Stimulated activated naive CD8-positive, alpha-beta T cell treated with anti-CD3 and anti-CD28 coated beads, Interleukin-15, amount 100 ng/mL, for 72 hours (primary cell): ENCODE measurements at regions not wholly inside any gene's neighbourhood (a gene's known extent, or its start where the extent isn't known, plus 50 kb on each side); places are given as distances from the start of the nearest gene placed in this dataset.

Experiments used
- ATAC-seq: fragments of 150-1000 bp; cut with Tn5 transposase; 2 replicates; pipeline ENCODE4 v1.10.0; 2021; ENCODE audit warnings: mild to moderate bottlenecking, moderate library complexity
- DNase-seq, 2 donors: peaks; one replicate each; pipeline ENCODE4 v3.0.0; 2021 to 2022
- H3K27ac Mint-ChIP-seq, 2 donors: one replicate each; pipeline ENCODE4 v1.8.0; 2022; ENCODE audit warnings: mild to moderate bottlenecking in 2 of 2, mixed read lengths in 2 of 2, moderate library complexity in 2 of 2
- H3K27me3 Mint-ChIP-seq: one replicate; pipeline ENCODE4 v1.8.0; 2022; ENCODE audit warnings: mixed read lengths
- H3K4me1 Mint-ChIP-seq: one replicate; pipeline ENCODE4 v1.8.0; 2022; ENCODE audit warnings: mild to moderate bottlenecking, mixed read lengths
- H3K4me3 Mint-ChIP-seq, 2 donors: one replicate each; pipeline ENCODE4 v1.8.0; 2022; ENCODE audit warnings: mild to moderate bottlenecking in 2 of 2, mixed read lengths in 2 of 2, moderate library complexity in 1 of 2
- H3K9me3 Mint-ChIP-seq, 2 donors: one replicate each; pipeline ENCODE4 v1.8.0; 2022; ENCODE audit warnings: mixed read lengths in 2 of 2

- ATAC-seq = peak; percentile 63
- H3K9me3 Mint-ChIP-seq = no peaks in the 10 kb centered on the region
- H3K4me1 Mint-ChIP-seq = no peaks in the 10 kb centered on the region
- no peak overlapping the region for H3K27ac Mint-ChIP-seq
- DNase-seq = peak in 1 of 2 donors; percentile 6
- peaks cover 8% of the 10 kb centered on the region for H3K27me3 Mint-ChIP-seq
- H3K4me3 Mint-ChIP-seq = no peak overlapping the region
Measured at GRCh38 chr3:39000008-39000450, 51.7 kb downstream of the SCN11A start.

GRCh38 chr3:38998086-38998485 is 53.7 kb downstream of the SCN11A start:
- peaks cover 6% of the 10 kb centered on the region for H3K27me3 Mint-ChIP-seq
- no peaks in the 10 kb centered on the region for H3K4me1 Mint-ChIP-seq
- no peak overlapping the region for H3K4me3 Mint-ChIP-seq
- DNase-seq (no peak), ATAC-seq (no peak)
- H3K27ac Mint-ChIP-seq = no peak overlapping the region
- H3K9me3 Mint-ChIP-seq = no peaks in the 10 kb centered on the region

- H3K27me3 Mint-ChIP-seq = peaks cover 18% of the 10 kb centered on the region
- no peaks in the 10 kb centered on the region for H3K4me1 Mint-ChIP-seq
- DNase-seq (no peak), ATAC-seq (no peak)
- H3K9me3 Mint-ChIP-seq = no peaks in the 10 kb centered on the region
- no peak overlapping the region for H3K27ac Mint-ChIP-seq
- H3K4me3 Mint-ChIP-seq = no peak overlapping the region
Measured at GRCh38 chr3:38996193-38996592, 55.6 kb downstream of the SCN11A start.

- Mint-ChIP-seq H3K9me3 (no peaks in the 10 kb centered on the region), H3K4me3 (no peak overlapping the region), H3K4me1 (no peaks in the 10 kb centered on the region), H3K27ac (no peak overlapping the region), H3K27me3 (peaks cover 18% of the 10 kb centered on the region)
- no peak for ATAC-seq
- no peak for DNase-seq
Measured at GRCh38 chr3:38994251-38994650, 57.5 kb downstream of the SCN11A start.

GRCh38 chr3:38992117-38992760 is 59.5 kb downstream of the SCN11A start:
- ATAC-seq (no peak), DNase-seq (no peak)
- H3K9me3 Mint-ChIP-seq = no peaks in the 10 kb centered on the region
- H3K4me3 Mint-ChIP-seq = no peak overlapping the region
- no peak overlapping the region for H3K27ac Mint-ChIP-seq
- peaks cover 28% of the 10 kb centered on the region for H3K27me3 Mint-ChIP-seq
- H3K4me1 Mint-ChIP-seq = no peaks in the 10 kb centered on the region

GRCh38 chr3:38990621-38991020 is 61.1 kb downstream of the SCN11A start:
- Mint-ChIP-seq H3K4me3 (no peak overlapping the region), H3K9me3 (no peaks in the 10 kb centered on the region), H3K27me3 (peaks cover 28% of the 10 kb centered on the region), H3K4me1 (no peaks in the 10 kb centered on the region), H3K27ac (no peak overlapping the region)
- DNase-seq (no peak), ATAC-seq (no peak)

- no peak overlapping the region for H3K4me3 Mint-ChIP-seq
- DNase-seq (no peak), ATAC-seq (no peak)
- H3K4me1 Mint-ChIP-seq = no peaks in the 10 kb centered on the region
- peaks cover 28% of the 10 kb centered on the region for H3K27me3 Mint-ChIP-seq
- no peaks in the 10 kb centered on the region for H3K9me3 Mint-ChIP-seq
- no peak overlapping the region for H3K27ac Mint-ChIP-seq
Measured at GRCh38 chr3:38989917-38990510, 61.7 kb downstream of the SCN11A start.

- Mint-ChIP-seq H3K9me3 (no peaks in the 10 kb centered on the region), H3K27me3 (peaks cover 28% of the 10 kb centered on the region), H3K4me1 (no peaks in the 10 kb centered on the region), H3K27ac (no peak overlapping the region), H3K4me3 (no peak overlapping the region)
- DNase-seq (no peak), ATAC-seq (no peak)
Measured at GRCh38 chr3:38988955-38989354, 62.8 kb downstream of the SCN11A start.

GRCh38 chr3:38987456-38987855 is 64.3 kb downstream of the SCN11A start:
- no peaks in the 10 kb centered on the region for H3K4me1 Mint-ChIP-seq
- H3K27ac Mint-ChIP-seq = no peak overlapping the region
- no peaks in the 10 kb centered on the region for H3K9me3 Mint-ChIP-seq
- no peak for ATAC-seq
- no peak overlapping the region for H3K4me3 Mint-ChIP-seq
- H3K27me3 Mint-ChIP-seq = peaks cover 15% of the 10 kb centered on the region
- no peak for DNase-seq

GRCh38 chr3:38986901-38987300 is 64.8 kb downstream of the SCN11A start:
- H3K27ac Mint-ChIP-seq = no peak overlapping the region

GRCh38 chr3:38985981-38986380 is 65.8 kb downstream of the SCN11A start:
- DNase-seq = no peak
- no peaks in the 10 kb centered on the region for H3K9me3 Mint-ChIP-seq

More at GRCh38 chr3:38986901-38987300, 64.8 kb downstream of the SCN11A start:
- DNase-seq (no peak), ATAC-seq (no peak)
- Mint-ChIP-seq H3K4me3 (no peak overlapping the region), H3K27me3 (peaks cover 10% of the 10 kb centered on the region), H3K4me1 (no peaks in the 10 kb centered on the region), H3K9me3 (no peaks in the 10 kb centered on the region)

GRCh38 chr3:38985581-38985980 is 66.2 kb downstream of the SCN11A start:
- DNase-seq = no peak
- H3K27me3 Mint-ChIP-seq = peaks cover 10% of the 10 kb centered on the region

More at GRCh38 chr3:38985981-38986380, 65.8 kb downstream of the SCN11A start:
- no peak overlapping the region for H3K4me3 Mint-ChIP-seq
- H3K27ac Mint-ChIP-seq = no peak overlapping the region
- H3K4me1 Mint-ChIP-seq = no peaks in the 10 kb centered on the region
- no peak for ATAC-seq
- H3K27me3 Mint-ChIP-seq = peaks cover 10% of the 10 kb centered on the region

GRCh38 chr3:38984731-38985130 is 67.0 kb downstream of the SCN11A start:
- peaks cover 18% of the 10 kb centered on the region for H3K27me3 Mint-ChIP-seq
- H3K4me1 Mint-ChIP-seq = no peaks in the 10 kb centered on the region
- H3K4me3 Mint-ChIP-seq = no peak overlapping the region
- DNase-seq = no peak
- ATAC-seq = no peak
- H3K9me3 Mint-ChIP-seq = no peaks in the 10 kb centered on the region
- no peak overlapping the region for H3K27ac Mint-ChIP-seq

More at GRCh38 chr3:38985581-38985980, 66.2 kb downstream of the SCN11A start:
- Mint-ChIP-seq H3K9me3 (no peaks in the 10 kb centered on the region), H3K27ac (no peak overlapping the region), H3K4me3 (no peak overlapping the region), H3K4me1 (no peaks in the 10 kb centered on the region)
- no peak for ATAC-seq

- H3K4me3 Mint-ChIP-seq = no peak overlapping the region
- no peaks in the 10 kb centered on the region for H3K4me1 Mint-ChIP-seq
- ATAC-seq = no peak
Measured at GRCh38 chr3:38984110-38984509, 67.6 kb downstream of the SCN11A start.

GRCh38 chr3:38980938-38981337 is 70.8 kb downstream of the SCN11A start:
- no peaks in the 10 kb centered on the region for H3K9me3 Mint-ChIP-seq
- no peaks in the 10 kb centered on the region for H3K4me1 Mint-ChIP-seq

More at GRCh38 chr3:38984110-38984509, 67.6 kb downstream of the SCN11A start:
- no peak overlapping the region for H3K27ac Mint-ChIP-seq
- no peaks in the 10 kb centered on the region for H3K9me3 Mint-ChIP-seq
- H3K27me3 Mint-ChIP-seq = peaks cover 21% of the 10 kb centered on the region
- no peak for DNase-seq

GRCh38 chr3:38978729-38979128 is 73.0 kb downstream of the SCN11A start:
- H3K4me1 Mint-ChIP-seq = no peaks in the 10 kb centered on the region
- ATAC-seq (no peak), DNase-seq (no peak)
- no peak overlapping the region for H3K4me3 Mint-ChIP-seq
- H3K9me3 Mint-ChIP-seq = no peaks in the 10 kb centered on the region
- no peak overlapping the region for H3K27ac Mint-ChIP-seq
- H3K27me3 Mint-ChIP-seq = peaks cover 11% of the 10 kb centered on the region

More at GRCh38 chr3:38980938-38981337, 70.8 kb downstream of the SCN11A start:
- H3K27ac Mint-ChIP-seq = no peak overlapping the region
- no peak overlapping the region for H3K4me3 Mint-ChIP-seq
- DNase-seq (no peak), ATAC-seq (no peak)
- H3K27me3 Mint-ChIP-seq = peaks cover 11% of the 10 kb centered on the region
